Sigmoid colon (tissue), 4 donors: ENCODE measurements at regions not wholly inside any gene's neighbourhood (a gene's known extent, or its start where the extent isn't known, plus 50 kb on each side); places are given as distances from the start of the nearest gene placed in this dataset.

Experiments
- EP300 ChIP-seq, 4 donors: sonication (generic); formaldehyde crosslinking; IDR thresholded peaks; one replicate each; pipeline ENCODE4 v1.6.1; 2017; ENCODE audit warnings: antibody characterized with exemption in 4 of 4
- POLR2A ChIP-seq, 2 donors: fragments of 450-650 bp; IDR thresholded peaks; one replicate each; pipeline ENCODE4 v1.6.1; 2016; ENCODE audit warnings: antibody characterized with exemption in 2 of 2, mild to moderate bottlenecking in 2 of 2, moderate library complexity in 2 of 2
- POLR2AphosphoS5 ChIP-seq, 4 donors: sonication (generic); formaldehyde crosslinking; IDR thresholded peaks; one replicate each; pipeline ENCODE4 v1.6.1; 2017; ENCODE audit warnings: antibody characterized with exemption in 4 of 4
- TF ChIP-seq, protein P1 (sequence below), 4 experiments: fragments of 450-650 bp in 3 of 4; fragments of 200-600 bp in 1 of 4; IDR thresholded peaks; one replicate each; pipeline ENCODE4 v1.5.1; 2016 to 2019; ENCODE audit warnings: antibody characterized with exemption in 4 of 4, mild to moderate bottlenecking in 3 of 4, moderate library complexity in 2 of 4

DNA sequence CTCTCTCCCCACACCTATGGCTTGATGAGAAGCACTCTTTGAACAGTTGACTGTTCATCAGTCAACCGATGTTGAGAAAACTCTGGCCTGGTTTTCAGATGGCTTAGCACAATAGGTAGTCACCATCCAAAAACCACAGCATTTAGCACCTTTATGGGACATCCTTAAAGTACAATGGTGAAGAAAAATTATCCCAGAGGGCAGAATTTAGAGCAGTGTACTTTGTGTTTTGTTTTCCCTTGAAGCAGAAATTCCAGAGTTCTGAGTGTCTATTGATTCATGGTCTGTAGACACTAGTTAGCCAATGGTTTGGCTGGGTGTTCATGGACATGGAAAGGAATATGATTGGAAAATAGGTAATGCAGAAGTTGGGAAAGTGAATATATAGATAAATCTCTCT, 487.0 kb downstream of the PDHA2 start:
- TF ChIP-seq POLR2AphosphoS5 (IDR thresholded peaks at IDR 0.05): no peak
- TF ChIP-seq, protein P1, sequence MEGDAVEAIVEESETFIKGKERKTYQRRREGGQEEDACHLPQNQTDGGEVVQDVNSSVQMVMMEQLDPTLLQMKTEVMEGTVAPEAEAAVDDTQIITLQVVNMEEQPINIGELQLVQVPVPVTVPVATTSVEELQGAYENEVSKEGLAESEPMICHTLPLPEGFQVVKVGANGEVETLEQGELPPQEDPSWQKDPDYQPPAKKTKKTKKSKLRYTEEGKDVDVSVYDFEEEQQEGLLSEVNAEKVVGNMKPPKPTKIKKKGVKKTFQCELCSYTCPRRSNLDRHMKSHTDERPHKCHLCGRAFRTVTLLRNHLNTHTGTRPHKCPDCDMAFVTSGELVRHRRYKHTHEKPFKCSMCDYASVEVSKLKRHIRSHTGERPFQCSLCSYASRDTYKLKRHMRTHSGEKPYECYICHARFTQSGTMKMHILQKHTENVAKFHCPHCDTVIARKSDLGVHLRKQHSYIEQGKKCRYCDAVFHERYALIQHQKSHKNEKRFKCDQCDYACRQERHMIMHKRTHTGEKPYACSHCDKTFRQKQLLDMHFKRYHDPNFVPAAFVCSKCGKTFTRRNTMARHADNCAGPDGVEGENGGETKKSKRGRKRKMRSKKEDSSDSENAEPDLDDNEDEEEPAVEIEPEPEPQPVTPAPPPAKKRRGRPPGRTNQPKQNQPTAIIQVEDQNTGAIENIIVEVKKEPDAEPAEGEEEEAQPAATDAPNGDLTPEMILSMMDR (IDR thresholded peaks at IDR 0.05): no peak
- no peak for TF ChIP-seq POLR2A (IDR thresholded peaks at IDR 0.05)
- no peak for TF ChIP-seq EP300 (IDR thresholded peaks at IDR 0.05)
